ACHN (cell line): ENCODE measurements at regions not wholly inside any gene's neighbourhood (a gene's known extent, or its start where the extent isn't known, plus 50 kb on each side); places are given as distances from the start of the nearest gene placed in this dataset.
"Not testable (repeated sequence)": the region's sequence is repeated elsewhere in the genome, so short reads cannot be mapped to it uniquely, and the experiment has no call there.

Experiments
- DNase-seq: peaks from one replicate; pipeline ENCODE4 v3.0.0-alpha.2; 2015
- in situ Hi-C: cut with HindIII; loops from 2 replicates; pipeline ENCODE4 v1.10.0; 2017; ENCODE audit warnings: low sequenced_read_pairs, low pct_ligation_motif_present, low pct_unique_long_range_greater_than_20kb

- DNase-seq = no peak
- in situ Hi-C loops = no loop called here
These were observed 452.4 kb downstream of the MED13L start for GRCh38 chr12:115824936-115825602.

GRCh38 chr12:115823635-115824034 lies 453.9 kb downstream of the MED13L start:
- in situ Hi-C loops = no loop called here
- DNase-seq = no peak

- DNase-seq = no peak
- in situ Hi-C loops = no loop called here
These were observed 456.8 kb downstream of the MED13L start for GRCh38 chr12:115820656-115821055.

- DNase-seq = no peak
- in situ Hi-C loops = no loop called here
These were observed 458.5 kb downstream of the MED13L start for GRCh38 chr12:115818973-115819372.

- no peak for DNase-seq
These were observed 460.1 kb downstream of the MED13L start for GRCh38 chr12:115817389-115817788.

GRCh38 chr12:115815924-115816323 lies 461.6 kb downstream of the MED13L start:
- DNase-seq = no peak
- in situ Hi-C loops = no loop called here

More at GRCh38 chr12:115817389-115817788, 460.1 kb downstream of the MED13L start:
- in situ Hi-C loops = no loop called here

- DNase-seq = no peak
- in situ Hi-C loops = no loop called here
These were observed 464.2 kb downstream of the MED13L start for GRCh38 chr12:115813256-115813655.

- in situ Hi-C loops = no loop called here
- no peak for DNase-seq
These were observed 465.6 kb downstream of the MED13L start for GRCh38 chr12:115811929-115812328.

GRCh38 chr12:115811045-115811444 lies 466.4 kb downstream of the MED13L start:
- in situ Hi-C loops = no loop called here
- no peak for DNase-seq

GRCh38 chr12:115810122-115810901 lies 467.2 kb downstream of the MED13L start:
- in situ Hi-C loops = no loop called here
- no peak for DNase-seq

- no peak for DNase-seq
- in situ Hi-C loops = no loop called here
These were observed 471.5 kb downstream of the MED13L start for GRCh38 chr12:115806000-115806399.

GRCh38 chr12:115802767-115803166 lies 474.7 kb downstream of the MED13L start:
- no peak for DNase-seq
- in situ Hi-C loops = no loop called here

GRCh38 chr12:115801871-115802270 lies 475.6 kb downstream of the MED13L start:
- DNase-seq = no peak
- in situ Hi-C loops = no loop called here

GRCh38 chr12:115799610-115800009 lies 477.9 kb downstream of the MED13L start:
- no peak for DNase-seq
- in situ Hi-C loops = no loop called here

- no peak for DNase-seq
- in situ Hi-C loops = no loop called here
These were observed 479.1 kb downstream of the MED13L start for GRCh38 chr12:115798309-115798917.

GRCh38 chr12:115794659-115795081 lies 482.8 kb downstream of the MED13L start:
- in situ Hi-C loops = no loop called here
- DNase-seq = no peak

GRCh38 chr12:115791331-115791730 lies 486.2 kb downstream of the MED13L start:
- DNase-seq = no peak
- in situ Hi-C loops = no loop called here

- no peak for DNase-seq
- in situ Hi-C loops = no loop called here
These were observed 487.0 kb downstream of the MED13L start for GRCh38 chr12:115790526-115790925.

- DNase-seq, in situ Hi-C loops: not testable (repeated sequence)
These were observed 491.0 kb downstream of the MED13L start for GRCh38 chr12:115786490-115786889.

- no peak for DNase-seq
- in situ Hi-C loops = no loop called here
These were observed 491.9 kb downstream of the MED13L start for GRCh38 chr12:115785548-115785947.
